ENCODE measurements at regions not wholly inside any gene's neighbourhood (a gene's known extent, or its start where the extent isn't known, plus 50 kb on each side); places are given as distances from the start of the nearest gene placed in this dataset.

GRCh38 chr5:118040496-118040895 is 947.9 kb downstream of the DTWD2 start:
- no peak for DNase-seq

GRCh38 chr5:118033686-118034338 is 954.5 kb downstream of the DTWD2 start:
- DNase-seq: no peak

DNA sequence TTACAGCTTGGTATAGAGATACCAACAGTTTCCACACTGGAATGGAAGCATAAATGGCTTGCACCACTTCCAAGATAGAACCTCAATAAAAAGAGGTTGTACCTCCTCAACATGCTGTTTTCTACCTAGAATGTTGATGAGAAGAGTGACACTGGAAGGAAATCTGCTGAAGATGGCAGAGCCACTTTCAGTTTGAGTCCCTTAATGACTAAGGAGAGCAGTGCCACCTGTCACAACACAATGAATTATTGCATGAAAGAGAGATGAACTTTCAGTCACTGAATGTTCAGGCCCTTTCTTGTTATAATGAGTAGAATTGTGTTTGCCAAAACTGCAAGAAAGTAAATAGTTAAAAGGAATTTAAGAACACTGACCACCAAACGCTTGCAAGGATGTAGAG is 958.5 kb downstream of the DTWD2 start:
- DNase-seq: no peak

DNA sequence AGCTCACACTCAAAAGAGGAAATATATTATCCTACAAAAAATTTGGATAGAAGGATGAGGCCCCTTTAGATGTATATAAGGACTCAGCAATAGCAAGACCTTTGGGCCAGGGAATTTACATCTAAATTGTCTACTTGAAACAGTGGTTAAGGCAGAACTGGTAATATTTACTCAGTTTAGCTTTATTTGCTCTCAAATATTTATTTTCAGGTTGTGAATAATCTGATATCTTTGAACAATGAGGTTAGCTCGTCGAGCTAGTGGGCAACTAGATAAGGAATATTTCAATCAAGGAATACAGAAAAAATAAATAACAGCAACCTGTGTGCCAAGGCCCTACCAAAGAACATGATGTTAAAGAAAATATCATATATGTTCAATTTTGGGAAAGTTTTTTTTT is 966.3 kb downstream of the DTWD2 start:
- DNase-seq: no peak

DNA sequence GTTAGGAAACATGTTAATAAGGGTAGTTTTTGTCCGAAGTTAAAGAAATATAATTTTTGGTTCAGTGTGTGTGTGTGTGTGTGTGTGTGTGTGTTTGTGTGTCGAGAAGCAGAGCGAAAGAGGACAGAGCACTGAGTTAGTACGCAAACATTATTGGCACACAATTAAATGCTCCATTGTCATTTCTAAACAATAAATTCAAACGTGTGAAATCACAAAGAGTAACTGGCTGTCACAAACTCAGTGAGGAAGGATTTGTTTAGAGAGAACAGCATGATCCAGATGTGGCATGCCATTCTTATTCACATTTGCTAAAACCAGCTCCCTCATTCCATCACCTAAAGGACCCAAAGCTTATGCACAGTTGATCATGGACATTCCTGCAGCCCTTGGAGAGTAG is 970.8 kb downstream of the DTWD2 start:
- no peak for DNase-seq

DNA sequence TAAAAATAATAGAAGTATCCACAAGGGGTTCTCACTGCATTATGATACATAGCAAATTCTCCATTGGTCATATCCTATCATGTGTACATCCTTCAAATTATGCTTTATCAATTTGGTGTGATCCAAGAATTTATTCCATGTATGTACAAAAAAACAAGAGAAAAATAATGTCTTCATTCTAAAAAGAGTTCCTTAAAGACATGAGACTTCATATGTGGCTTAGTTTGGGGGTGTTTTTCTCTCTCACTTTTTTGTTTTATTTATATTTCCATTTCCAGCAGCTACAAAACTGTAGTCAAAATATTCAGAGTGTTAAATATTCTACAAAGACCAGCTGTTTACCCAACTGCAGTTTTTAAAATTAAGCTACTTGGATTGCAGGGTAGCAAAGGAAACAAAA is 972.0 kb downstream of the DTWD2 start:
- DNase-seq: no peak

DNA sequence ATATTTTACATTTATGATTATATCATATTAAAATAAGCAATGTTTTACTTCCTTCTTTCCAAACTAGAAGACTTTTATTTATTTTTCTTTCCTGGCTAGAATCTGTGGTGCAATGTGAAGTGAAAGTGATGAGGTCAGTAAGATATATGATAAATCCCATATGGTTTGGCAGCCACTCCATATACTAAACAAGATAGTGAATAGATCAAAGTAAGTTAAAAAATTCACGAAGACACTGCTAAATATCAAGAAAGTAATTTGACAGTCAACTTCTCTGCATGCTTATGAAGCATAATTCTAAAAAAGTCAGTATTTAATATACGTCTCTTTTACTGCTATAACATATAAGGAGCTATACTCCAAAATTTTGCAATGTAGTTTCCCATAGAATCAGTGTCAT is 972.8 kb downstream of the DTWD2 start:
- no peak for DNase-seq

- DNase-seq: no peak
Observed at GRCh38 chr5:118009741-118010297, 978.5 kb downstream of the DTWD2 start.

- no peak for DNase-seq
Observed at GRCh38 chr5:118008779-118009178, 979.6 kb downstream of the DTWD2 start.

DNA sequence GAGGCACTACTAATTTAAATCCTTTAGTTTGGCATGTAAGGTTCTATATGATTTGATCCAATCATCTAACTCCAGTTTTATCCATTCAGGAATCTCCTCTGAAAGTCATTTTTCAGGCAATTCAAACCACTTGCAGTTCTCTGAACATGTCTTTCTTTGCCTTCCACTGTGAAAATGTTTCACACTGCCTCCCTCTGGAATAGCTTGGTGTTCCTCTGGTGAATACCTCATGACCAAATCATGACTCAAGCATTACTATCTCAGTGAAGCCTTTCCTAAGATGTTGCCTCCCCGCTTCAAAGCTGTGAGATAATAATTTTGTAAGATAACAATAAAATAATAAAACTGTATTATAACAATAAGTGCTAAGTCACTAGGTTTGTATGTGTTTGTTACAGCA is 981.1 kb downstream of the DTWD2 start:
- DNase-seq: no peak

DNA sequence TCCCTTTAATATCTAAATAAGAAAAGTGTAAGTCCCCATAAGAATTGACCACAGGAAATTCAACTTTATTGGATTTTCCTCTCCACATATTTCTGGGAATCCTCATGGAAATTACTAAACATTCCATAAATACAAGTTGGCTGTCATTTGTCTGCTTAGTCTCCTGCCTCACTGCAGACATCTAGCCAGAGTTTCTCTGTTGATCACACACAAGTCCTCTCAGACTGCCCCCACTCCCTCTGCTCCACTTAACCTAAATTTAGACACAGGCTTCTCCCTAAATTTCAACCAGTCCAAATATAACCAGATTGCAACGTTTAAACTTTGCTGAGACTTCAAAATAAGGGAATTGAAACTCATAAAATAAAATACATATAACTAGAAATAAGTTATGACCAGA is 982.1 kb downstream of the DTWD2 start:
- peak; percentile 18 for DNase-seq

- peak; percentile 2 for DNase-seq
Observed at GRCh38 chr5:117999939-118000549, 988.3 kb downstream of the DTWD2 start.

GRCh38 chr5:117982691-117983090 is 1005.7 kb downstream of the DTWD2 start:
- no peak for DNase-seq

DNA sequence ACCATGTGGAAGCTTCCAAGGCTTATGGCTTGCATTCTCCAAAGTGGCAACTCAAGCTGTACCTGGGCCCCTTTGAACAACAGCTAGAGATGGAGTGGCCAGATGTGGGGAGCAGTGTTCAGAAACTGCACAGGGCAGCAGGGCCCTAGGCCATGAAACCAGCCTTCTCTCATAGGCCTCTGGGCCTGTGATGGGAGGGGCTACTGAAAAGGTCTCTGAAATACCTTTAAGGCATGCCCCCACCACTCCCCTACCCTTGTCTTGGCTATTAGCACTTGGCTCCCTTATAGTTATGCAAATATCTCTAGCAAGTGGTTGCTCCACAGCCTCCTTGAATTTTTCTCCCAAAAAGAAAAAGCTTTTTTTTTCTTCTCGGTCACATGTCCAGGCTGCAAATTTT is 1014.6 kb downstream of the DTWD2 start:
- no peak for DNase-seq

GRCh38 chr5:117955831-117956230 is 1032.5 kb downstream of the DTWD2 start:
- no peak for DNase-seq

GRCh38 chr5:117954331-117954730 is 1034.0 kb downstream of the DTWD2 start:
- DNase-seq: no peak

DNA sequence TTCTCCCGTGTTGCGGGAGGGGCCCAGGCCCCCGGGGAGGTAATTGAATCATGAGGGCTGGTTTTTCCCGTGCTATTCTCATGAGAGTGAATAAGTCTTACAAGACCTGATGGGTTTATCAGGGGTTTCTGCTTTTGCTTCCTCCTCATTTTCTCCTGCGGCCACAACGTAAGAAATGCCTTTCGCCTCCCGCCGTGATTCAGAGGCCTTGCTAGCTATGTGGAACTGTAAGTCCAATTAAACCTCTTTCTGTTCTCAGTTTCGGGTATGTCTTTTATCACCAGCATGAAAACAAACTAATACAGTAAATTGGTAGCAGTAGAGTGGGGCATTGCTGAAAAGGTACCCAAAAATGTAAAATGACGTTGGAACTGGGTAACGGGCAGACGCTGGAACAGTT is 1035.1 kb downstream of the DTWD2 start:
- DNase-seq: no peak

- DNase-seq: no peak
Observed at GRCh38 chr5:117947836-117948235, 1040.5 kb downstream of the DTWD2 start.

DNA sequence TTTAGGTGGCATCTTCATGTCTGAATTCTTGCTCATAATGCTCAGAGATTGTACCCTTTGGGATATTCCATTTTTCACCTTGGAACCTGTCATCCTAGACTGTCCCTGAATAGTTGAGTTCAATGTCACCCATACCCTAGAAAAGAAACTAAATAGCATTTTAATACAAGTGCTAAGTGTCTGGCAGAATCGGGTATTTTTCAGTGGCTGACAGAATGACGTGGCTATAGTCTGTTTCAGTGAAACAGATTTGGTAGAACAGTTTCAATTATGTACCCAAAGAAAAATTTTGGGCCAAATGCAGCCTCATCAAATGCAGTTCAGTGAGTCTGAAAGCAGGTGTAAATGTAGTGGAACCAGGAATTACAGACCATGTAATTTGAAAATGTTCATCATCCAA is 1041.2 kb downstream of the DTWD2 start:
- DNase-seq: no peak

DNA sequence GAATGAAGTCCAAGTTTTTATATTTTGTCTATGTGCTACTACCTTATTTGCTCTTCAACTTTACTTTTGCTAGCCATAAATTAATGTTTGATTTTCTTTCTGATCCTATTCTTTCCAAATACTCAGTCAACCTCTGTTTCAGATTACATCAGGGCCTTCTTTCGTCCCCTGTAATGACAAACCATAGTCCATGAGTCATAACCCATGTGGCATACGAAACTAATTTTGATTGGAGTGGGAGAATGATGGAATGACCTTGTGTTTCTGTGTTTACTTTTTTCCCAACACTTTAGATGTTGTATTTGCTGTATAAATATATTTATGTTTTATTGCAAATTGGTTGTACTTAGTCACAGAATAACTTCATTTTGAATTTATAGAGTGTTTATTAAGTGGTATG is 1043.1 kb downstream of the DTWD2 start:
- no peak for DNase-seq

GRCh38 chr5:117943541-117943940 is 1044.8 kb downstream of the DTWD2 start:
- DNase-seq: no peak

DNA sequence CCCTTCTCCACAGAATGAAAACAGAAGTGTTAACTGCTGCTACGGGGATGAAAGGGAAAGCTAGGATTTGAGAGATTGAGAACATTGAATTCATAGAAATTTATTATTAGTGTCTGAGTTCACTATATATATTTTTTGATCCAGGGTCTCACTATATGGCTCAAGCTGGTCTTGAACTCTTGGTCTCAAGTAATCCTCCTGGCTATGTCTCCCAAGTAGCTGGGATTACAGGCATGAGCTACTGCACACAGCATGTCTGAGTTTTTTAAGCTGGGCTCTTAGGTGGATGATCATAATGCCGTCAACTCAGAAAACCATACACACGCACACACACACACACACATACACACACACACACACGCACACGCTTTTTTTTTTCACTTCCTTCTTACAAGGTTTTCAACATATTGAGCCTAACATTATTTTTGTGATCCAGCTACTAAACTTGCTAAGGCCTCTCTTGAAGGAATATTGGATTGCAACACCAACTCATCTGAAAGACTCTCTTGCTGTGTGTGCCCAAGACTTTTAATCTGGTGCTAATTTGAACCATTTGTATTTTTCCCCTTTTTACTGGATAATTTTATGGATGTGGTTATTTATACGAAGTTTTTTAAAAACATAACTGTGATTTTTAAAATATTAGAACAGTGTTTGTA is 1045.4 kb downstream of the DTWD2 start:
- no peak for DNase-seq

- DNase-seq: no peak
Observed at GRCh38 chr5:117893211-117893610, 1095.1 kb downstream of the DTWD2 start.

DNA sequence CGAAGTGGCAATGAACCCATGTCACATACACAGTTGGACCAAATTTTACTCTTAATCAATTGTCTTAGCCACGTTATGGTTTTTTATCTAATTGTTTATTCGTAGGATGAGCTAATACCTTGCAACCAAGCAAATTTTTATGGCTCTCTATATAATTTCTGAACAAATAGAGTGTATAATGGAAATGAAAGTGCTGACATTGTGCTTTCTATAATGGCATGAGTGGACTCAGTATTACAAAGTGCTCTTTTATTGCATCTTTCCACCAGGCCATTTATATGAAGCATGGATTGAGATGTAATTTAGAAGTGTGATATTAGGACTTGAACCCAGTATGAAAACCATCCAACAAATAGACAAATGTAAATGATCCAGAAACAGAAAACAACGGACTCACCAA is 1096.0 kb downstream of the DTWD2 start:
- no peak for DNase-seq

All from tongue (tissue), 1 donor.